DMS153 treated with DMSO at 0.1 percent for 48 hours (cell line): ENCODE measurements at regions not wholly inside any gene's neighbourhood (a gene's known extent, or its start where the extent isn't known, plus 50 kb on each side); places are given as distances from the start of the nearest gene placed in this dataset.

Experiments used
- DNase-seq: peaks from one replicate; lab custom pipeline; 2025; ENCODE audit not compliant: unreplicated experiment; lab: John Stamatoyannopoulos, UW

- no peak for DNase-seq
Observed at GRCh38 chr1:90412563-90412962, 304.5 kb downstream of the BARHL2 start.

- DNase-seq, result no peak
Observed at GRCh38 chr1:90411185-90411584, 305.9 kb downstream of the BARHL2 start.

GRCh38 chr1:90407737-90408136 is 309.4 kb downstream of the BARHL2 start:
- DNase-seq, result no peak

DNA sequence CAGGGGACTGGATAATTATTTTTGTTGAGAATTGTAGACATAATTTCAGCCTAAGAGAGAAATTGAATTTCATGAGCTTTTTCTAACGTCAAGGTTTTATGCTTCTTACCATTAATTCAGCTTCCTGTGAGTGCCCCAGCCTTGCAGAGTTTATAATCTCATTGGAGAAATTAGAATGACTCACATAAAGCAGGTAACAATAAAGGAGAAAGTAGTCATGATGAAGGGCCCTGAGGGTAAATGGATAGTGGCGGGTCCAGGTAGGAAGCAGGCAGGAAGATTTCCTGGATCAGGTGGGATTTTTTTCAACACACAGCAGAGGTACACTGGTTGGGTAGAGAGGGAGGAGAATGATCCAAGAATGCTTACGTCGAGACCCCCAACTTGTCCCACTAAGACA is 311.4 kb downstream of the BARHL2 start:
- no peak for DNase-seq

DNA sequence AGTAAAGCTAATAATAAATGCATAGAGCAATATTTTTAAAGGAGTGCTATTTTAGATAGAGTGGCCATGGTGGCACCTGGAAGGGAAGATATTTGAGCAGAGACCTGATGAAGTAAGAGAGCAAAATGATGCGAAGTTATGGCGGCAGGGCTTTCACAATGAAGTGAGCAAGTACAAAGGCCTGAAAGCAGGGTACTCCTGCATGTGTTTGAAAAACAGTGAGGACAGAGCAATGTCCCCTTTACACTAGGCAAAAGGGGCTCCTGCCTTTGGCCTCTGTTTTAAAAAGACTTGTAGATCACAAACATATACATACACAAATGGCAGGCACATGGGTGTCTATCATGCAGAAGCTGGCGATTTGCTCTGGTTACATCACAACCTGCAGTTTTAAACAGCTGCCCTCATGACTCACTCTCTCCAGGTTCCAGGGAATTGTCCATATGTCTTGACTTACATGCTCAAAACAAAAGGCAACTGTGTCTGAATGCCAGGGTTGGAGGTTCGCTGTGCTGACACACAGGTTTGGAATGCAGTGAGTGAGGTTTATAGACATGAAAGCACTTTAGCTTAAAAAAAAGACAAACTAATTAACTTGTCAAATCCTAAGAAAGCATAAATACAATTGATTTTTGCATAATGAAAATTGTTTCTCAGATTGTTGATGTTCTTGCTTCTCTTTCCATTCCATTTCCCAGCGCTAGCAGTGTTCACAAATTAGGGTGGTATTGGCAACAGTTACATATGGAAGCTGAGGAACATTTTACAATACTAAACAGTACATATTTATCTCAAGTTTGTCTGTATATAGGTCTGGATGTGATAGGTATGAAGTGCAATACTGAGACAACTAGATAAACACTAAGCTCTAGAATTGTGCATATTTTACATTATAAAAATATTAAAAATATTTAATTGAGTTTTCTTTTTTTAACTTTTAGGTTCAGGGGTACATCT is 313.9 kb downstream of the BARHL2 start:
- peak; percentile 48 for DNase-seq

- no peak for DNase-seq
Observed at GRCh38 chr1:90400131-90400530, 317.0 kb downstream of the BARHL2 start.

DNA sequence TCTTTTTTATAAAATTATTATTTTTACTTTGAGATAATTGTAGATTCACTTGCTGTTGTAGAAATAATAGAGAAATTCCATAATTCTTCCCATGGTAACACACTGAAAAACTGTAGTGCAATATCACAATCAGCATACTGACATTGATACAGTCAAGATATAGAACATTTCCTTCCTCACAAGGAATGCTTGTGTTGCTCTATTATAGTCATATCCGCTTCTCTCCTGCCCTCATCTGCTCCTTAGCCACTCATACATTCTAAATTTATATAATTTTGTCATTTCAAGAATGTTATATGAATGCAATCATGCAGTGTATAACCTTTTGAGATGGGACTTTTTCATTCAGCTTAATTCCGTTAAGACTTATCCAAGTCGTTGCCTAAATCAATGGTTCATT is 320.2 kb downstream of the BARHL2 start:
- DNase-seq, result no peak

- DNase-seq, result no peak
Observed at GRCh38 chr1:90394247-90394646, 322.9 kb downstream of the BARHL2 start.

GRCh38 chr1:90393025-90393424 is 324.1 kb downstream of the BARHL2 start:
- DNase-seq, result no peak

- no peak for DNase-seq
Observed at GRCh38 chr1:90391126-90391525, 326.0 kb downstream of the BARHL2 start.

- no peak for DNase-seq
Observed at GRCh38 chr1:90387805-90388204, 329.3 kb downstream of the BARHL2 start.

GRCh38 chr1:90386899-90387720 is 330.0 kb downstream of the BARHL2 start:
- DNase-seq, result no peak

- DNase-seq, result no peak
Observed at GRCh38 chr1:90384193-90384592, 332.9 kb downstream of the BARHL2 start.

GRCh38 chr1:90382161-90382560 is 334.9 kb downstream of the BARHL2 start:
- no peak for DNase-seq

DNA sequence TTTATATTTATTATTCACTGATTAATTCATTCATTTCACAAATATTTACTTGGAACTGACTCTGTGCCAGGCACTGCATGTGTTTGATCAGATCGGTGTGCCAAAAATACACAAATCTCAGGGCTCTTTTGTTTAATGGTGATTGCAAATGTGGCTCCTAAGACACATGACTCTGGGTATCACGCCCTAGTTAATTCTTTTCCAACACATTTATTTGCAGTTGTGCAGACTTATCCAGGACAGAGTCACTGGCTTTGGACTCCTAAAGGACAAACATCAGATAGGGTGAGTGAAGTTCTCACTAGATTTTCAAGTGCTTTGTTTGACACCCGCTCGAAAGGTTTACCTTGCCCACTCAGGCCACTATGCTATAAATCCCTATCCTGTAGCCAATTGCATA is 335.5 kb downstream of the BARHL2 start:
- DNase-seq, result no peak

GRCh38 chr1:90371448-90371813 is 345.7 kb downstream of the BARHL2 start:
- no peak for DNase-seq

GRCh38 chr1:90370686-90371447 is 346.2 kb downstream of the BARHL2 start:
- DNase-seq, result peak; percentile 24

GRCh38 chr1:90362163-90362562 is 354.9 kb downstream of the BARHL2 start:
- DNase-seq, result no peak

GRCh38 chr1:90361026-90361425 is 356.1 kb downstream of the BARHL2 start:
- DNase-seq, result no peak

GRCh38 chr1:90359994-90360393 is 357.1 kb downstream of the BARHL2 start:
- DNase-seq, result no peak

DNA sequence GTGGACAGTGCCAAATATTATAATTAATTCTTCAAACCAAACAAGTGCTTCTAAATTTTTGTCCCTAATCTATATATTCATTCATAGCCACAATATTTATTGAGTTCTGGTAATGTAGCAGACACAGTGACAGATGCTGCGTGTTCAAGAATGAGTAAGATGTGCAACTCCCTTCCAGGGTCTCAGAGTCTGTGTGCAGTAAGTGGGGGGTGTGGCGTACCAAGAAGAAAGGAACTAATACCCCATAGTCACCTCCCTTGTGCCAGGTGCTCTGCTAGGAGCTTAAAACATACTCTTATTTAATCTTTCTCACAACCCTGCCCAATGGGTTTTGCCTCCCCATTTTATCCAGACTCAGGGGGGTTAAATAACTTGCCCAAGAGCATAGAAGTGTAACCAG is 358.7 kb downstream of the BARHL2 start:
- DNase-seq, result no peak
